ENCODE measurements at regions not wholly inside any gene's neighbourhood (a gene's known extent, or its start where the extent isn't known, plus 50 kb on each side); places are given as distances from the start of the nearest gene placed in this dataset.

GRCh38 chr16:26889740-26890139 lies 177.0 kb upstream of the C16orf82 start:
- Mint-ChIP-seq H3K27ac (no peak overlapping the region), H3K27me3 (ENCODE audit: insufficient read depth) (peaks cover 7% of the 10 kb centered on the region), H3K4me3 (no peak overlapping the region), H3K9me3 (no peaks in the 10 kb centered on the region), H3K4me1 (ENCODE audit: low read depth) (no peaks in the 10 kb centered on the region), H3K36me3 (ENCODE audit: low read depth) (no peaks in the 10 kb centered on the region)
- no peak for DNase-seq (ENCODE audit: low spot score)
- intact Hi-C loops (cut with micrococcal nuclease), result no loop called here

- intact Hi-C loops (cut with micrococcal nuclease), result no loop called here
- no peak overlapping the region for H3K4me3 Mint-ChIP-seq
These were observed 168.5 kb upstream of the C16orf82 start for GRCh38 chr16:26898200-26898599.

GRCh38 chr16:26901196-26901861 lies 165.4 kb upstream of the C16orf82 start:
- intact Hi-C loops (cut with micrococcal nuclease), result no loop called here
- Mint-ChIP-seq H3K4me1 (ENCODE audit: low read depth) (no peaks in the 10 kb centered on the region), H3K9me3 (no peaks in the 10 kb centered on the region), H3K4me3 (no peak overlapping the region), H3K36me3 (ENCODE audit: low read depth) (no peaks in the 10 kb centered on the region), H3K27ac (no peak overlapping the region), H3K27me3 (ENCODE audit: insufficient read depth) (no peaks in the 10 kb centered on the region)
- DNase-seq (ENCODE audit: low spot score), result no peak

More at GRCh38 chr16:26898200-26898599, 168.5 kb upstream of the C16orf82 start:
- H3K4me1 Mint-ChIP-seq (ENCODE audit: low read depth), result no peaks in the 10 kb centered on the region
- DNase-seq (ENCODE audit: low spot score), result no peak
- no peak overlapping the region for H3K27ac Mint-ChIP-seq
- peaks cover 4% of the 10 kb centered on the region for H3K27me3 Mint-ChIP-seq (ENCODE audit: insufficient read depth)
- no peaks in the 10 kb centered on the region for H3K36me3 Mint-ChIP-seq (ENCODE audit: low read depth)
- H3K9me3 Mint-ChIP-seq, result no peaks in the 10 kb centered on the region

GRCh38 chr16:26901983-26902382 lies 164.7 kb upstream of the C16orf82 start:
- no peak overlapping the region for H3K4me3 Mint-ChIP-seq
- H3K4me1 Mint-ChIP-seq (ENCODE audit: low read depth), result no peaks in the 10 kb centered on the region
- intact Hi-C loops (cut with micrococcal nuclease), result no loop called here
- no peak for DNase-seq (ENCODE audit: low spot score)
- no peaks in the 10 kb centered on the region for H3K27me3 Mint-ChIP-seq (ENCODE audit: insufficient read depth)
- H3K27ac Mint-ChIP-seq, result no peak overlapping the region
- H3K9me3 Mint-ChIP-seq, result no peaks in the 10 kb centered on the region
- H3K36me3 Mint-ChIP-seq (ENCODE audit: low read depth), result no peaks in the 10 kb centered on the region

- H3K9me3 Mint-ChIP-seq, result no peaks in the 10 kb centered on the region
- intact Hi-C loops (cut with micrococcal nuclease), result no loop called here
- H3K36me3 Mint-ChIP-seq (ENCODE audit: low read depth), result no peaks in the 10 kb centered on the region
- no peak for DNase-seq (ENCODE audit: low spot score)
- H3K27ac Mint-ChIP-seq, result no peak overlapping the region
- no peak overlapping the region for H3K4me3 Mint-ChIP-seq
- no peaks in the 10 kb centered on the region for H3K4me1 Mint-ChIP-seq (ENCODE audit: low read depth)
- peaks cover 3% of the 10 kb centered on the region for H3K27me3 Mint-ChIP-seq (ENCODE audit: insufficient read depth)
These were observed 161.4 kb upstream of the C16orf82 start for GRCh38 chr16:26905336-26905735.

- intact Hi-C loops (cut with micrococcal nuclease), result no loop called here
- Mint-ChIP-seq H3K36me3 (ENCODE audit: low read depth) (no peaks in the 10 kb centered on the region), H3K27ac (no peak overlapping the region), H3K9me3 (no peaks in the 10 kb centered on the region), H3K27me3 (ENCODE audit: insufficient read depth) (peaks cover 5% of the 10 kb centered on the region), H3K4me1 (ENCODE audit: low read depth) (no peaks in the 10 kb centered on the region), H3K4me3 (no peak overlapping the region)
- DNase-seq (ENCODE audit: low spot score), result no peak
These were observed 157.1 kb upstream of the C16orf82 start for GRCh38 chr16:26909623-26910022.

GRCh38 chr16:26911436-26911835 lies 155.3 kb upstream of the C16orf82 start:
- H3K27ac Mint-ChIP-seq, result no peak overlapping the region
- intact Hi-C loops (cut with micrococcal nuclease), result no loop called here
- no peaks in the 10 kb centered on the region for H3K36me3 Mint-ChIP-seq (ENCODE audit: low read depth)
- peaks cover 5% of the 10 kb centered on the region for H3K27me3 Mint-ChIP-seq (ENCODE audit: insufficient read depth)
- DNase-seq (ENCODE audit: low spot score), result no peak
- H3K4me1 Mint-ChIP-seq (ENCODE audit: low read depth), result no peaks in the 10 kb centered on the region
- H3K4me3 Mint-ChIP-seq, result no peak overlapping the region
- H3K9me3 Mint-ChIP-seq, result no peaks in the 10 kb centered on the region

- Mint-ChIP-seq H3K4me3 (no peak overlapping the region), H3K36me3 (ENCODE audit: low read depth) (no peaks in the 10 kb centered on the region), H3K4me1 (ENCODE audit: low read depth) (no peaks in the 10 kb centered on the region), H3K27me3 (ENCODE audit: insufficient read depth) (peaks cover 7% of the 10 kb centered on the region), H3K27ac (no peak overlapping the region), H3K9me3 (no peaks in the 10 kb centered on the region)
- intact Hi-C loops (cut with micrococcal nuclease), result no loop called here
- DNase-seq (ENCODE audit: low spot score), result no peak
These were observed 152.9 kb upstream of the C16orf82 start for GRCh38 chr16:26913851-26914250.

GRCh38 chr16:26930786-26931581 lies 135.7 kb upstream of the C16orf82 start:
- Mint-ChIP-seq H3K4me1 (ENCODE audit: low read depth) (no peaks in the 10 kb centered on the region), H3K36me3 (ENCODE audit: low read depth) (no peaks in the 10 kb centered on the region), H3K9me3 (no peaks in the 10 kb centered on the region), H3K27me3 (ENCODE audit: insufficient read depth) (peaks cover 3% of the 10 kb centered on the region), H3K4me3 (no peak overlapping the region), H3K27ac (no peak overlapping the region)
- intact Hi-C loops (cut with micrococcal nuclease), result no loop called here
- no peak for DNase-seq (ENCODE audit: low spot score)

GRCh38 chr16:26950636-26951035 lies 116.1 kb upstream of the C16orf82 start:
- intact Hi-C loops (cut with micrococcal nuclease), result no loop called here
- no peak for DNase-seq (ENCODE audit: low spot score)
- peaks cover 2% of the 10 kb centered on the region for H3K27me3 Mint-ChIP-seq (ENCODE audit: insufficient read depth)
- no peak overlapping the region for H3K4me3 Mint-ChIP-seq
- no peak overlapping the region for H3K27ac Mint-ChIP-seq
- H3K4me1 Mint-ChIP-seq (ENCODE audit: low read depth), result no peaks in the 10 kb centered on the region
- no peaks in the 10 kb centered on the region for H3K36me3 Mint-ChIP-seq (ENCODE audit: low read depth)
- H3K9me3 Mint-ChIP-seq, result no peaks in the 10 kb centered on the region

GRCh38 chr16:26951950-26952349 lies 114.8 kb upstream of the C16orf82 start:
- Mint-ChIP-seq H3K4me3 (no peak overlapping the region), H3K9me3 (no peaks in the 10 kb centered on the region), H3K27me3 (ENCODE audit: insufficient read depth) (peaks cover 2% of the 10 kb centered on the region), H3K27ac (no peak overlapping the region), H3K4me1 (ENCODE audit: low read depth) (no peaks in the 10 kb centered on the region), H3K36me3 (ENCODE audit: low read depth) (no peaks in the 10 kb centered on the region)
- DNase-seq (ENCODE audit: low spot score), result no peak
- intact Hi-C loops (cut with micrococcal nuclease), result no loop called here

GRCh38 chr16:26952411-26952810 lies 114.3 kb upstream of the C16orf82 start:
- no peaks in the 10 kb centered on the region for H3K9me3 Mint-ChIP-seq
- no peak overlapping the region for H3K27ac Mint-ChIP-seq
- intact Hi-C loops (cut with micrococcal nuclease), result no loop called here
- peaks cover 2% of the 10 kb centered on the region for H3K27me3 Mint-ChIP-seq (ENCODE audit: insufficient read depth)
- H3K36me3 Mint-ChIP-seq (ENCODE audit: low read depth), result no peaks in the 10 kb centered on the region
- no peaks in the 10 kb centered on the region for H3K4me1 Mint-ChIP-seq (ENCODE audit: low read depth)
- no peak for DNase-seq (ENCODE audit: low spot score)
- H3K4me3 Mint-ChIP-seq, result no peak overlapping the region

GRCh38 chr16:26957283-26957859 lies 109.4 kb upstream of the C16orf82 start:
- Mint-ChIP-seq H3K9me3 (no peaks in the 10 kb centered on the region), H3K27me3 (ENCODE audit: insufficient read depth) (peaks cover 5% of the 10 kb centered on the region), H3K4me3 (no peak overlapping the region), H3K27ac (no peak overlapping the region), H3K4me1 (ENCODE audit: low read depth) (no peaks in the 10 kb centered on the region), H3K36me3 (ENCODE audit: low read depth) (no peaks in the 10 kb centered on the region)
- no peak for DNase-seq (ENCODE audit: low spot score)
- intact Hi-C loops (cut with micrococcal nuclease), result no loop called here
